GM19193 (cell line): ENCODE measurements at regions not wholly inside any gene's neighbourhood (a gene's known extent, or its start where the extent isn't known, plus 50 kb on each side); places are given as distances from the start of the nearest gene placed in this dataset.

Experiments used
- POLR2A ChIP-seq: IDR thresholded peaks from 4 replicates; pipeline ENCODE4 v1.6.1; 2011; ENCODE audit not compliant: insufficient read depth, insufficient read length; ENCODE audit errors: extremely low read depth

DNA sequence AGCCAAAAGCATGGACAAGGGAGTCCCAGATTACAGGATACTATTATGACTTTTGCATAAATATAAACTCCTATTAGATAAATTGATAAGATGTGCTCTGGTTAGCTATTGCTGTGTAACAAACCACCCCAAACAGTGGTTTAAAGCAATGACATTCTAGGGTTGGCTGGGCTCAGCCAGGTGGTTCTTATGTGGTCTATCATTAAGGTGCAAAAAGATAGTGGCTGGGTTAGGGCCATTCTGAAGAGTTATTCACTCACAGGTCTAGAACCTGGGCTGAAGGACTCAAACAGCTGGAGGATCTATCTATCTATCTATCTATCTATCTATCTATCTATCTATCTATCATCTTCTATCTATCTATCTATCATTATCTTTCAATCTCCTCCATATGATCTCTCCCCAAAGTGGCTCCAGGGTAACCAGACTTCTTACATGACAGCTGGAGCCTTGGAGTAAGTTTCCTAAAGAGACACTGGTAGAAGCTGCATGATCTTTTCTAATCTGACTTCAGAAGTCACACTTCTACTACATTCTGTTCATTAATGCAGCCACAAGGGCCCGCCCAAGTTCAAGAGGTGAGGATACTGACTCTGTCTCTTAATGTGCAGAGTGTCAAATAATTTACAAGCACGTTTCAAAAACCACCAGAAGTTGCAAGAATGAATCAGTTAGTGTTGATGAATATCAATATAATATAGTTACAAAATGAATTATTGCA, 74.9 kb upstream of the XCR1 start:
- no peak for TF ChIP-seq POLR2A

DNA sequence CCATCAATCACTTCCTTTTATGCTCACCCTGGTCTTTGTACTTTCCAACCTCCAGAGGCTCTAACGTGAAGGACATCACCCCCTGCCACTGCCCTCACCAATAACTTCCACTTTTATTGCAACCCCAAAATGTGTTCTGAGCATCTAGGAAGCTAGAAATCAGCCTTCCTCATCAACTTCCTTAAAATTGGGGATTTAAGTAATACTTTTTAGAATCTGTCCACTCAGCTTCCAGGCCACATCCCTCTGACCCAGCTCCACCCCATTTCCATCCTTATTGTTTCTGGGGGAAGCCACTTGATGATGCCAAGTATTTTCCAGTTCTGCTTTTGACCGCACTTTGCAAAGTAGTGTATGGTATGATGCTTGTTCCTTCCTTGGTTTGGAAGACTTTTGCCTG, 73.5 kb upstream of the XCR1 start:
- no peak for TF ChIP-seq POLR2A

DNA sequence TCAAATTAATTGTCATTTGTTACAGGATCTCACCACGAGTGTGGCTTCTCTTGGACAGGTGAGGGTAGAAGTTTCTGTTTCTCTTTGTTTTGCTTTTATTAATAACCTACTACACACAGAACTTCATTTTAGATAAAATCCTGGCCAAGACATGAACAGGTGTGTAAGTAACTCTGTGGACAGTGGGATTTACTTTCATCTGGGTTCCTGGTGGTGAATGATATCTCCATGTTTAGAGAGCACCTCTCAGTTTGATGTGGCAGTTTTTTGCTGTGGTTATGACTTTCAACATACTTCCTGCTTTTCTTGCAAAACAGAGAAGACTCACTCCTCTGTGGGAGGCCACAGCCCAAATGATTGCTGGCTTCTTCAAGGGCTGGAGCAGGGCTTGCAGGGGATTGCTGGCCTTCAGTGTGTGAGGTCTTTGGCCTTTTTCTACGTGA, 71.1 kb upstream of the XCR1 start:
- TF ChIP-seq POLR2A = peak; percentile 62

DNA sequence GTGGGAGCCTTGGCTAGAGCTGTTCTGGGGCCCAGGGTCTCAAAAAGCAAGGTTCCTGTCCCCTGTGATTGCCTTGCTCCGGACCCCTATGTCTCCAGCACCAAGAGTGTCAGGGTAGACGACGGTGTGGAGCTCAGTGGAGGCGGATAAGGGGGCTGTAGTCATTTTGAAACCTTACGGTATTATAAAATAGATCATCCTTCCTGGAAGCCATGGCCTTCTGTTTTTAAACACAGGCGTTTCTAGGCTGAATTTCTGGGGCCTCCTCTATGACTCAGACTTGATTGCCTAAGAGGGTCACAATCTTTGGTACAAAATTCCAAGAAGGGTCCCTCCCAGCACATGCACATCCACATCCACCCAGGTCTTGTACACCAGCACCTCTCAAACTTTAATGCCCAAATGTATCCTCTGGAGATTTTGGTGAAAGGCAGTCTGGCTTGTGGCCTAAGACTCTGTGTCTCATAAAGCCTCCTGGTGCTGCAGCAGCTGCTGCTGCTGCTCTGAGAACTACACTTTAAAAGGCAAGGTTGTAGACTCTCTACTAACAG, 70.5 kb upstream of the XCR1 start:
- TF ChIP-seq POLR2A = peak; percentile 32

DNA sequence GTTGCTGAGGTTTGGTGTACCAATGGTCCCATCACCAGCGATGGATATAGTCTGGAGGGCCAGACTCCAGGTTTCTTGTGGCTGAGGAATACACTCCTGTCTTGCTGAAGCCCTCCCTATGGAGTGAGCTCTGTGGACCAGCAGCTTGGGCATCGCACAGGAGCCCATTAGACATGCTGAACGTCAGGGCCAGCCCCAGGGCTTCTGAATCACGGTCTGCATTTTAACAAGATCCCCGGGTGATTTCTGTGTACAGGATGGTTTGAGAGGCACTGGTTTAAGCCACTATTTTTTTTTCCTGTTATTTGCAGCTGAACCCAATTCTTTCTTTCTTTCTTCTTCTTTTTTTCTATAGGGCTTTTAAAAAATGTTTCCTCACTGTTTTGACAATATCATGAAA, 69.5 kb upstream of the XCR1 start:
- no peak for TF ChIP-seq POLR2A

DNA sequence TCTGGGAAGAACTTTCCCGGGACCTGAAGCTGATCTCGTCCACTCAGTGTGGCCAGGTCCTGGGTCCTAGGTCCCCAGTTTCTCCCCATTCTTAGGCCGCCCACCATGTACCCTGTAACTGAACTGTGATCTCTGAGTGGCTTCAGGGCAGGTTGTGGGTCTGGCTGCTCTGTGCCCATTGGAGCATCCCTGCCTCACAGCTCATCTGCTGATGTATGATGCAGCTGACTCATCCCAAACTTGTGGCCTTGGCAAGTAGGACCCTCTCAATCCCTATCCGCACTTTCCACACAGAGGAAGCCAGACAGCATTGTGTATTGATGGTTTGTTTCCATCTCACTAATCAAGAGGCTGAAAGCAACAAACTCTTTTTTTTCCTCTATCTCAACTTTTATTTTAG, 69.1 kb upstream of the XCR1 start:
- TF ChIP-seq POLR2A = no peak

DNA sequence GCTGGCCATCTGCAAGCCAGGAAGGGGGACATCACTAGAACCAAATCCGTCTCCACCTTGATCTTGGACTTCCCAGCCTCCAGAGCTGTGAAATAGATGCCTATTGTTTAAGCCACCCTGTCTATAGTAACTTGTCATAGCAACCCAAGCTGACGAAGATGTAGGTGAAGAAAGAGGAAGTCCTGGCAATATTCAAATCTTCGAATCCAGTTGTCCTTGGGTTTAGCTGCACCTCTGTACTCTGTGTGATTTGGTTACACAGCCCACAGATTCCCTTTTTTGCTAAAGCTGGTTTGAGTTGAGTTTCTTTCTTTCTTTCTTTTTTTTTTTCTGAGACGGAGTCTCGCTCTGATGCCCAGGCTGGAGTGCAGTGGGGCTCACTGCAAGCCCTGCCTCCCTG, 68.0 kb upstream of the XCR1 start:
- no peak for TF ChIP-seq POLR2A

DNA sequence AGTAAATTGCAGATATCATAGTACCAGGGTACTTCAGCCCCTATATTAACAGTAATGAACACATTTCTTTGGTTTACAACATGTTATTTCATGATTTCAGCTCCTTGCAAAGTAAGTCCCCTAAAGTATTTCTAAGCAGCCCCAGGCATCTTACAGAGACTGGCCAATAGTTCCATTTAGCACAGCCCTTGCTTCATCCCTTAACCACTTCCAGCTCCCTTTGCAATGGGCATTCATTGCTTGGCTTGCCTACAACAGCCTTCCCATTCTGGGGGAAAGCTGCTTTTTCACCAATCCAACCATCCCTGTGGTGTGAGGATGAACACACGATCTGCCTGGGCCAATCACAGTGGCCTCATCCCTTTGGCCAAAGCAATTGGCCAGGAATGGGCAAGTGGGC, 67.2 kb upstream of the XCR1 start:
- TF ChIP-seq POLR2A = no peak

DNA sequence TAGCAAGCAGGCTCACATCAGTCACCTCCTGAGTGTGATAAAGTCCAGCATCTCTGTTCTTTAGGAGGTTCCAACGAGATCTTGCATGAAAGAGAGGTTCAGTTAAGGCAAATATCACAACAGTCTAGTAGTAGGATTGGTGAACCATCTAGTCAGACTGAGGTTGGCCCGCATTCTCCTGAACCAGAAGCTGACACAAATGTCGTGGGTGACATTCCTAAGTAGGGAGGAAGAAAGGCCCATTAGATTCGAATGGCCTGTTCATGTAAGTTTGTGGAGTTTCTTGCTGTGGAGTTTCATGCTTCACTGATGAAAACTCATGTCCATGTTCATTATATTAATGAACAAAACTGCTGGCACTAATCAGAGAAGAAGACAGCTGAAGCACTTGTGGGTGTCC, 66.7 kb upstream of the XCR1 start:
- TF ChIP-seq POLR2A = no peak

DNA sequence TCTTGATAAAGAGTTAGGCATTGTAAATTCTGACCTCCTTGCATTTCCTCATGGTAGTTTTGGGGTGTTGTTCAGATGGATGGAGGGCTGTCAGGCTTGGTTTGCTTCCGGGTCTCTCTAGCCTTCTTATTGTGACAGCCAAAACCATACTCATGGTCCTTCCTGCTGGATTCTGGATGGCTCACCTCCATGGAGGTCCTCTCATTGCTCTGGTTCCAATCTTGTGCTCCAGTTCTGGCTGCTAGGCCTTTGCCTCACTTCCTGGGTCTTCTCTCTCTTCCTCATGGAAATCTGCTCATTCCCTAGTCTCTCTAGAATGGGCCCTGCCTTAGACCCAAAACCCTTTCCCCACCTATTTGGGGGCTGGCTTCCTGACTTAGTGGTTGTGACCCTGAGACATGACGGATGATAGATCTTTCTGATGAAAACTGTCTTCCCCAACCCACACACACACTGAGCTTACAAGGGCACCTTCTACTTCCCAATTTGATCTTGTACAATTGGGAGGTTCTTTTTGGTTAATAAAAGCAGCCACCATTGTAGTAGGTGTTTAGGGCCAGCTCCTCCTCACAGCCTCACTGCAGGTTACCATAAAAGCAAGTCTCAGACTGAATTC, 66.2 kb upstream of the XCR1 start:
- TF ChIP-seq POLR2A = no peak

DNA sequence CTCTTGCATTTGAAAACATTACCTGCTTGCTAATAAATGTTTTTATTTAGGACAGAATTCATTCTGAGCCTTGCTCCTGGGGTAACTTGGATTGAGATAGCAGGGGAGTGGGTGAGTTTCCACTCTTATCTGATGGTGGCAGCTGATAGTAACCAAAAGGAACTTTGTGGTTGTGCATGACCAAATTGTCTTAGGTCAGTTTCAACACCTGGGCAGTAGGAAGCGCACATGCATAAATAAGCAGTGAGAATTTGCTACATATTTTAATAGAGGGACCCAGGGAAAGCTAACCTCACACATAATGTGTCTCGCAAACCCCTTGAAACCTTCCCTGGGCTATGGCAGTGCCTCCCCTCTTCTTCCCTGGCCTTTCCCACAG, 65.4 kb upstream of the XCR1 start:
- TF ChIP-seq POLR2A = peak; percentile 19

DNA sequence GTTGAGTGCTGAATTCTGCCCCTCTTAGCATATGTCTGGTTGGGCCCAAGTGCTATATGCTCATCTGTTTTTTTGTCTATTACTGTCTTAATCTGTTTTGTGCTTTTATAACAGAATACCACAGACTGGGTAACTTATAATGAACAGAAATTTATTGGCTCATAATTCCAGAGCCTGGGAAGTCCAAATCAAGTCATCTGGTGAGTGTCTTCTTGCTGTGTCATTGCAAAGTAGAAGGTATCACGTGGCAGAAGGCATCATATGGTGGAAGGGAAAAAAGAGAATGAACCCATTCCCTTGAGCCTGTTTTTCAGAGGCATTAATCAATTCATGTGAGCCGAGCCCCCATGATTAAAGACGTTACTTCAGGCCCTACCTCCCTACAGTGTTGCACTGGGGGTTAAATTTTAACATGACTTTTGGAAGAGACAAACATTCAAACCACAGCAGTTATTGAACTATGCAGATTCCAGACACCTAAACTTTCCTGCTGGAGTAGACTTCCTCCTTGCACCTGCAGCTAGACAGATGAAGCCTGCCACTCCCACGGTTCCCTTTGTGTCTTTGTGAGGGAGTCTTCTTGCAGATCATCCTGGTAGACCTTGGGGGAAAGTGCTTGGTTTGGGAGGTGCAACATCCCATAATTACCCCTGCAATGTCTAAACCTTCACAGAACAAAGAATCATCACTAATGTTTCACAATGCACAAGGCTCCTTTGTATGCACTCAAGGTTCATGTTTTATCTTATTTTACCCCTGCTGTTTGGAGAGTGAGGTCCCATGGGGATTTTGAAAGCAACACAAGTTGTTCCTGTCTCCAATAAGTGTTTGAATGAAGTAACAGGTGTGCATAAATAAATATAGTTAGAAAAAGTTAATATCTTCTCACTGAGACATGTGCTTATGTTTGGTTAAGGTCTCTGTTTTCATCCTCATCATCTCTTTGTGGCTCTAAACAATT, 64.7 kb upstream of the XCR1 start:
- no peak for TF ChIP-seq POLR2A

DNA sequence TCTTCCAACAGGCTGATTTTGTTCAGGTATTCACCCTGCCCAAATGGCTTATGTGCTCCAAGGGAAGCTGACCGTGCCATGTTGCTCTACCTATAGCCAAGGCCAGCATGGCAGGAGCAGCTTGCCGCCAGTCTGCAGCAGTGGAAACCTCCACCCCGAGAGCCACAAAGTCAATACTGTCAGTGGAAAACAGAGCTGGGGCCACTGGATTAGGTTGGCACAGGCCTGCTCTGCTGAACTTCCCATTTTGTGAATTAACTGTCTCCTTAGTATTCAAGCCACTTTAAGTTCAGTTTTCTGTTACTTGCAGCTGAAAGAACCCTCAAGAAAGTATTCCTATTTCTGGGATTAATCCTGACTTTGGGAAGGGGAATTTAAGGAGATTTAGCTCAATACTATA, 63.8 kb upstream of the XCR1 start:
- TF ChIP-seq POLR2A = no peak

DNA sequence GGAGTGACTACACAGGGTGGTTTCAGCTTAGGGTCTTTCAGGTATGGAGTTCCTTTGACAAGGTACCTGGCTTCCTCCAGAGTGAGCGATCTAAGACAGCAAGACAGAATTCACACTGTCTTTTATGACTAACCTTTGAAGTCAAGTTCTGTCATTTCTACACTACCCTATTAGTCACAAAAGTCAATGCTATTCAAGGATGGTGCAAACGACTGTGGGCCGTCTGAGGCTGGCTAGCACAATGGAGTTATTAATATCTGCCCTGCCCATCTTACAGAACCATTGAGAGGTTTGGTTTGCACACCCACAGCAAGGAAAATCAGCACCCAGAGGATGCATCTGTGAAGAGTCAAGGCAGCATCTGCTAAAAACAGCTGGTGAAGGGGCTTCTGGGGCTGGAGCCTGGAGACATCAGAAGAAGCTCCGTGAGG, 62.9 kb upstream of the XCR1 start:
- no peak for TF ChIP-seq POLR2A
